B cell (primary cell): ENCODE measurements at regions not wholly inside any gene's neighbourhood (a gene's known extent, or its start where the extent isn't known, plus 50 kb on each side); places are given as distances from the start of the nearest gene placed in this dataset.

ENCODE experiments used
- EZH2 ChIP-seq: IDR thresholded peaks from 2 replicates; pipeline ENCODE4 v1.6.1; 2012; ENCODE audit warnings: borderline replicate concordance, low read depth, mild to moderate bottlenecking, moderate library complexity, low read length; ENCODE audit not compliant: insufficient read depth, poor library complexity, severe bottlenecking
- TF ChIP-seq, protein P1 (sequence below): fragments of 200-600 bp; IDR thresholded peaks from one replicate; pipeline ENCODE4 v1.8.0; 2022; ENCODE audit warnings: antibody characterized with exemption, mild to moderate bottlenecking

GRCh38 chr5:72618708-72619107 lies 111.5 kb upstream of the ZNF366 start:
- TF ChIP-seq, protein P1, sequence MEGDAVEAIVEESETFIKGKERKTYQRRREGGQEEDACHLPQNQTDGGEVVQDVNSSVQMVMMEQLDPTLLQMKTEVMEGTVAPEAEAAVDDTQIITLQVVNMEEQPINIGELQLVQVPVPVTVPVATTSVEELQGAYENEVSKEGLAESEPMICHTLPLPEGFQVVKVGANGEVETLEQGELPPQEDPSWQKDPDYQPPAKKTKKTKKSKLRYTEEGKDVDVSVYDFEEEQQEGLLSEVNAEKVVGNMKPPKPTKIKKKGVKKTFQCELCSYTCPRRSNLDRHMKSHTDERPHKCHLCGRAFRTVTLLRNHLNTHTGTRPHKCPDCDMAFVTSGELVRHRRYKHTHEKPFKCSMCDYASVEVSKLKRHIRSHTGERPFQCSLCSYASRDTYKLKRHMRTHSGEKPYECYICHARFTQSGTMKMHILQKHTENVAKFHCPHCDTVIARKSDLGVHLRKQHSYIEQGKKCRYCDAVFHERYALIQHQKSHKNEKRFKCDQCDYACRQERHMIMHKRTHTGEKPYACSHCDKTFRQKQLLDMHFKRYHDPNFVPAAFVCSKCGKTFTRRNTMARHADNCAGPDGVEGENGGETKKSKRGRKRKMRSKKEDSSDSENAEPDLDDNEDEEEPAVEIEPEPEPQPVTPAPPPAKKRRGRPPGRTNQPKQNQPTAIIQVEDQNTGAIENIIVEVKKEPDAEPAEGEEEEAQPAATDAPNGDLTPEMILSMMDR: no peak
- no peak for TF ChIP-seq EZH2
